A549 (cell line): ENCODE measurements at regions not wholly inside any gene's neighbourhood (a gene's known extent, or its start where the extent isn't known, plus 50 kb on each side); places are given as distances from the start of the nearest gene placed in this dataset.

Experiments
- BCL3 ChIP-seq: fragments of >200 bp; sonication (Bioruptor Twin); formaldehyde crosslinking; IDR thresholded peaks from 3 replicates; pipeline ENCODE4 v1.6.1; 2016
- CBX8 ChIP-seq: fragments of 200-600 bp; sonication (generic); IDR thresholded peaks from 2 replicates; pipeline ENCODE4 v1.6.1; 2016
- CEBPB ChIP-seq, 2 experiments: fragments of >200 bp in 1 of 2; sonication (Bioruptor Twin) in 1 of 2; formaldehyde crosslinking in 1 of 2; IDR thresholded peaks; 2 replicates each; pipeline ENCODE4 v1.6.1; 2012 to 2016
- CTCF ChIP-seq: fragments of >200 bp; sonication (Bioruptor Twin); formaldehyde crosslinking; IDR thresholded peaks from 3 replicates; pipeline ENCODE4 v1.5.1; 2016
- ELK1 ChIP-seq: fragments of 150-350 bp; IDR thresholded peaks from 2 replicates; pipeline ENCODE4 v1.6.1; 2014; ENCODE audit warnings: low read depth, mild to moderate bottlenecking, low read length
- EP300 ChIP-seq, 2 experiments: fragments of >200 bp; sonication (Bioruptor Twin); formaldehyde crosslinking; IDR thresholded peaks; 2 replicates in 1 of 2; 3 replicates in 1 of 2; pipeline ENCODE4 v1.6.1; 2016 to 2017
- POLR2A ChIP-seq: IDR thresholded peaks from 2 replicates; pipeline ENCODE4 v1.6.1; 2012; ENCODE audit warnings: mild to moderate bottlenecking, low read length

GRCh38 chr12:20184514-20184913 lies 183.8 kb upstream of the PDE3A start:
- TF ChIP-seq CTCF (no peak), ELK1 (no peak), EP300 (IDR thresholded peaks at IDR 0.05) (no peak), CEBPB (IDR thresholded peaks at IDR 0.05) (no peak), POLR2A (no peak), CBX8 (no peak), BCL3 (no peak)
